RCC 7860 (cell line): ENCODE measurements at regions not wholly inside any gene's neighbourhood (a gene's known extent, or its start where the extent isn't known, plus 50 kb on each side); places are given as distances from the start of the nearest gene placed in this dataset.
"Not testable (repeated sequence)": the region's sequence is repeated elsewhere in the genome, so short reads cannot be mapped to it uniquely, and the experiment has no call there.

Experiments used
- DNase-seq: peaks from one replicate; pipeline ENCODE4 v3.0.0-alpha.2; 2015; ENCODE audit warnings: low spot score
- FAIRE-seq: peaks from 2 replicates; lab custom pipeline; 2012; peaks lifted over from hg19 to GRCh38; lab: Jason Lieb, UNC

GRCh38 chr2:146597291-146597690 lies 1247.5 kb upstream of the ACVR2A start:
- DNase-seq, result no peak
- FAIRE-seq, result no peak

GRCh38 chr2:146591908-146592307 lies 1252.9 kb upstream of the ACVR2A start:
- DNase-seq (no peak), FAIRE-seq (no peak)

- no peak for FAIRE-seq
- no peak for DNase-seq
These were observed 1257.5 kb upstream of the ACVR2A start for GRCh38 chr2:146587291-146587713.

- DNase-seq (no peak), FAIRE-seq (no peak)
These were observed 1260.5 kb upstream of the ACVR2A start for GRCh38 chr2:146584316-146584715.

- peak; percentile 80 for DNase-seq
- peak; percentile 88 for FAIRE-seq
These were observed 1265.5 kb upstream of the ACVR2A start for GRCh38 chr2:146579147-146579930.

- FAIRE-seq (no peak), DNase-seq (no peak)
These were observed 1268.3 kb upstream of the ACVR2A start for GRCh38 chr2:146576339-146577111.

GRCh38 chr2:146572598-146572997 lies 1272.2 kb upstream of the ACVR2A start:
- FAIRE-seq (peak; percentile 78), DNase-seq (peak; percentile 38)

- FAIRE-seq (no peak), DNase-seq (no peak)
These were observed 1282.8 kb upstream of the ACVR2A start for GRCh38 chr2:146561996-146562395.

- DNase-seq (no peak), FAIRE-seq (no peak)
These were observed 1297.6 kb upstream of the ACVR2A start for GRCh38 chr2:146547236-146547635.

- DNase-seq, result no peak
- no peak for FAIRE-seq
These were observed 1300.1 kb upstream of the ACVR2A start for GRCh38 chr2:146544701-146545100.

GRCh38 chr2:146541896-146542295 lies 1302.9 kb upstream of the ACVR2A start:
- FAIRE-seq, result no peak

GRCh38 chr2:146540271-146540932 lies 1304.4 kb upstream of the ACVR2A start:
- DNase-seq, result no peak
- FAIRE-seq, result no peak

More at GRCh38 chr2:146541896-146542295, 1302.9 kb upstream of the ACVR2A start:
- DNase-seq, result no peak

- DNase-seq, FAIRE-seq: not testable (repeated sequence)
These were observed 1305.1 kb upstream of the ACVR2A start for GRCh38 chr2:146539739-146540138.

- DNase-seq, result no peak
- no peak for FAIRE-seq
These were observed 1307.4 kb upstream of the ACVR2A start for GRCh38 chr2:146537477-146537876.

GRCh38 chr2:146532509-146533147 lies 1312.2 kb upstream of the ACVR2A start:
- DNase-seq (no peak), FAIRE-seq (peak; percentile 5)

GRCh38 chr2:146532009-146532408 lies 1312.8 kb upstream of the ACVR2A start:
- FAIRE-seq, result no peak

GRCh38 chr2:146530886-146531285 lies 1313.9 kb upstream of the ACVR2A start:
- DNase-seq (no peak), FAIRE-seq (no peak)

More at GRCh38 chr2:146532009-146532408, 1312.8 kb upstream of the ACVR2A start:
- no peak for DNase-seq

- FAIRE-seq (no peak), DNase-seq (peak; percentile 24)
These were observed 1317.7 kb upstream of the ACVR2A start for GRCh38 chr2:146527166-146527565.

GRCh38 chr2:146523196-146523595 lies 1321.6 kb upstream of the ACVR2A start:
- FAIRE-seq (peak; percentile 75), DNase-seq (peak; percentile 14)

- no peak for DNase-seq
- FAIRE-seq, result no peak
These were observed 1338.0 kb upstream of the ACVR2A start for GRCh38 chr2:146506851-146507250.

GRCh38 chr2:146503366-146503765 lies 1341.5 kb upstream of the ACVR2A start:
- no peak for FAIRE-seq

More at GRCh38 chr2:146503366-146503765, 1341.5 kb upstream of the ACVR2A start:
- DNase-seq, result no peak
